A673 (cell line): ENCODE measurements at regions not wholly inside any gene's neighbourhood (a gene's known extent, or its start where the extent isn't known, plus 50 kb on each side); places are given as distances from the start of the nearest gene placed in this dataset.

Experiments
- BruUV-seq: library from RNA; stranded (reverse); fragments of 400-500 nt; replicated peaks from 2 replicates; lab custom pipeline; 2021; lab: Mats Ljungman, UMichigan
- CTCF ChIA-PET: fragments of 300-600 bp; sonication (Branson Sonifier 250); formaldehyde crosslinking; loops from one replicate; lab custom pipeline; 2022; ENCODE audit warnings: antibody characterized with exemption; lab: Charles Lee
- POLR2A ChIA-PET: fragments of 300-600 bp; sonication (Branson Sonifier 250); formaldehyde crosslinking; loops from one replicate; lab custom pipeline; 2022; ENCODE audit warnings: antibody characterized with exemption; ENCODE audit not compliant: low non-redundant PET; lab: Charles Lee
- DNase-seq: peaks from one replicate; pipeline ENCODE4 v3.0.0-alpha.2; 2015; ENCODE audit warnings: low spot score
- H3K27ac ChIP-seq: fragments of 200-600 bp; sonication (generic); 2 replicates; pipeline ENCODE4 v1.5.1; 2016; ENCODE audit warnings: mixed run types, low read depth, mild to moderate bottlenecking, mixed read lengths, antibody characterized with exemption, low read length; ENCODE audit not compliant: poor library complexity, severe bottlenecking
- H3K27me3 ChIP-seq: fragments of 200-600 bp; sonication (generic); replicated peaks from 2 replicates; pipeline ENCODE4 v1.6.1; 2017; ENCODE audit warnings: mixed run types, low read depth, mild to moderate bottlenecking, mixed read lengths, antibody characterized with exemption, low read length; ENCODE audit not compliant: insufficient read depth, poor library complexity
- H3K36me3 ChIP-seq: fragments of 200-600 bp; sonication (generic); 2 replicates; pipeline ENCODE4 v1.6.1; 2016; ENCODE audit warnings: mixed run types, mild to moderate bottlenecking, mixed read lengths, antibody characterized with exemption, low read length; ENCODE audit not compliant: insufficient read depth, poor library complexity, severe bottlenecking
- H3K4me1 ChIP-seq: fragments of 200-600 bp; sonication (generic); 2 replicates; pipeline ENCODE4 v1.6.1; 2017; ENCODE audit warnings: mixed run types, mild to moderate bottlenecking, mixed read lengths, antibody characterized with exemption, low read length; ENCODE audit not compliant: insufficient read depth, poor library complexity, severe bottlenecking
- H3K4me3 ChIP-seq: fragments of 200-600 bp; sonication (generic); 2 replicates; pipeline ENCODE4 v1.5.1; 2016; ENCODE audit warnings: low read depth, mixed run types, mild to moderate bottlenecking, mixed read lengths, low read length; ENCODE audit not compliant: poor library complexity, severe bottlenecking
- H3K9me3 ChIP-seq: fragments of 200-600 bp; sonication (generic); 2 replicates; pipeline ENCODE4 v1.6.1; 2016; ENCODE audit warnings: mixed run types, low read depth, mild to moderate bottlenecking, mixed read lengths, antibody characterized with exemption, low read length; ENCODE audit not compliant: poor library complexity, severe bottlenecking
- CTCF ChIP-seq: fragments of 300-800, 200-600 bp; sonication (generic); conservative IDR thresholded peaks from 2 replicates; pipeline ENCODE4 v1.5.1; 2017; ENCODE audit warnings: low read depth, mild to moderate bottlenecking, antibody characterized with exemption, low read length, moderate library complexity, mixed read lengths
- EZH2 ChIP-seq: fragments of 200-600 bp; sonication (generic); IDR thresholded peaks from 2 replicates; pipeline ENCODE4 v1.6.1; 2017; ENCODE audit warnings: borderline replicate concordance, low read depth, mild to moderate bottlenecking, mixed read lengths, antibody characterized with exemption, low read length; ENCODE audit not compliant: poor library complexity, severe bottlenecking
- intact Hi-C: fragments of 100-400 bp; cut with micrococcal nuclease; formaldehyde crosslinking; loops from one replicate; pipeline ENCODE4 v1.10.0; 2022; ENCODE audit not compliant: unreplicated experiment

GRCh38 chr2:204359076-204359475 lies 186.2 kb upstream of the PARD3B start:
- no peak overlapping the region for H3K4me3 ChIP-seq
- no peaks in the 10 kb centered on the region for H3K27me3 ChIP-seq
- DNase-seq: no peak
- TF ChIP-seq EZH2 (no peak), CTCF (no peak)
- no TSS peak for BruUV-seq
- POLR2A ChIA-PET: no interaction called here
- no peaks in the 10 kb centered on the region for H3K9me3 ChIP-seq
- CTCF ChIA-PET: no interaction called here
- intact Hi-C loops: no loop called here
- H3K27ac ChIP-seq: no peak overlapping the region
- no peaks in the 10 kb centered on the region for H3K4me1 ChIP-seq
- H3K36me3 ChIP-seq: no peaks in the 10 kb centered on the region

- H3K36me3 ChIP-seq: no peaks in the 10 kb centered on the region
- H3K27ac ChIP-seq: no peak overlapping the region
- no peaks in the 10 kb centered on the region for H3K9me3 ChIP-seq
- ChIA-PET CTCF (no interaction called here), POLR2A (no interaction called here)
- intact Hi-C loops: no loop called here
- no TSS peak for BruUV-seq
- H3K4me3 ChIP-seq: no peak overlapping the region
- no peaks in the 10 kb centered on the region for H3K4me1 ChIP-seq
- H3K27me3 ChIP-seq: no peaks in the 10 kb centered on the region
- DNase-seq: no peak
- TF ChIP-seq EZH2 (no peak), CTCF (no peak)
Observed at GRCh38 chr2:204360218-204361007, 184.9 kb upstream of the PARD3B start.

GRCh38 chr2:204361738-204362137 lies 183.5 kb upstream of the PARD3B start:
- Histone ChIP-seq H3K4me1 (no peaks in the 10 kb centered on the region), H3K27ac (no peak overlapping the region), H3K4me3 (no peak overlapping the region), H3K9me3 (no peaks in the 10 kb centered on the region), H3K27me3 (no peaks in the 10 kb centered on the region), H3K36me3 (no peaks in the 10 kb centered on the region)
- no peak for DNase-seq
- POLR2A ChIA-PET: no interaction called here
- BruUV-seq: no TSS peak
- TF ChIP-seq CTCF (no peak), EZH2 (no peak)
- intact Hi-C loops: no loop called here
- CTCF ChIA-PET: no interaction called here
